Pons (tissue), 1 donor: ENCODE measurements at regions not wholly inside any gene's neighbourhood (a gene's known extent, or its start where the extent isn't known, plus 50 kb on each side); places are given as distances from the start of the nearest gene placed in this dataset.
"Not testable (repeated sequence)": the region's sequence is repeated elsewhere in the genome, so short reads cannot be mapped to it uniquely, and the experiment has no call there.

Experiments
- DNase-seq: peaks from one replicate; pipeline ENCODE4 v3.0.0-alpha.2; 2016; ENCODE audit warnings: low spot score

DNA sequence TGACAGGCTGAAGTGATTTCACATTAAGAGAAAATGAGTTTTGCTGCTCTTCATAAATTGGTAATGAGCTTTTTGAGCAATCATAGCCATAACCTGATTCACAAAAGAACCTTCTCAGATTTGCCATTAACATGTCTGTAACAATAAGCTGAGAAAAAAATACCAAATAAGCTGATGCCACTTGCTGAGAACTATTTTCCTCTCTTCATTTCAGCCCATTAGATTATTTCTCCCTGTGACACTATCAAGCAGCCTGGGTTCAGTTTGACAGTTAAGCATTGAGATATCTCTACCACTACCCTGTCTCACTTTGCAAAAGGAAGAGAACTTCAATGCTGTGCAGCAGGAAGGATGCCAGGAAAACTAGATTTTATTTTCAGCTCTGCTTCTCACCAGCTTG, 673.9 kb downstream of the TRIB2 start:
- DNase-seq = no peak

DNA sequence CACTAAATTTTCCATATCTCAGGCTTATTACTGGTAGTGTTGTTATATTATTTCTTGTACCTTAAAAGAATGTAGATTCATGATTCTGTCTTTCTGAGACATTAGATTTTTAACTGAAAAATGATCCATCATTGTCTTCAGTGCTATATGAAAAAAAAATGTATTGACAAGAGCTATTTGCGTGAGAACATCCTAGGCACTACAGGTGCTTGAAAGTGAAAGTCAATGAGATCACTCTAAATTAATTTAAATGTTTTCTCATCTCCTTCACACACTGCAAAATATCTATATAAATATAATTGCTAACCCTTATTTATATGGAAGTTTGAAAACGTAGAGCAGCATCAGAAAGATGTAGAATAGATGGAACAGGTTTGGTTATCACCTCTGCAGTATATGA, 684.6 kb downstream of the TRIB2 start:
- no peak for DNase-seq

DNA sequence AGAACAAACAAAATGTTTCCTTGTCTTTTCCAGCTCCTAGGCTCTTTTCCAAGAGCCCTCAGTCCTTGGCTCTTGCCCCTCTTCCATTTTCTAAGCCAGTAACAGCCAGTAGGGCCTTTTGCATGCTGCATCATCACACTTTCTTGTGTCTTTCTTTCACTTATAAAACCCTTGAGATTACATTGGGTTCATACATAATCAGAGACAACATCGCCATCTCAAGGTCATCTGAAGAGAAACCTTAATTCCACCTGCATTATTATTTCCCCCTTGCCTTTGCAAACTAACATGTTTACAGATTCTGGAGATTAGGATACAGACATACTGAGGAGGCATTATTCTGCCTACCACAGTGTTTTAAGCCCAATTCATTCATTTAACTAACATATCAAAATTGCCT, 697.3 kb downstream of the TRIB2 start:
- DNase-seq = no peak

DNA sequence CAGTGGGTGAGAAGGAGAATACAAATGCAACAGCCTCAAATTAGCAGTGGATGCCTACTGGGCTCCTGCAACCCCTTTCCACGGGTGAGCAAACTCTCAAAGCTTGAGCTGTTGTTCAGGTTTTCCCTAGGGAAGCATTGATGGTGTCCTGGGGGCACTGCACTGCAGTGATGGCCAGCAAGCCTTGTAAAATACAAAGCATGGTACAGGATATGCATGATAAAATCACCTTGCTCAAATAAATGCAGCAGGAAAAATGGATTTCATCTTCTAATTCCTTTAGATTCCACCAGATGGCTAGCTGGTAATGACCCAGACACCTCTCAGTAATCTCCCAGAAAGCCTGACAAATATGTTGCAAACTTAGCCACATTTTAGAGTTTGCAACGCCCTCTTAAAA, 698.2 kb downstream of the TRIB2 start:
- no peak for DNase-seq

DNA sequence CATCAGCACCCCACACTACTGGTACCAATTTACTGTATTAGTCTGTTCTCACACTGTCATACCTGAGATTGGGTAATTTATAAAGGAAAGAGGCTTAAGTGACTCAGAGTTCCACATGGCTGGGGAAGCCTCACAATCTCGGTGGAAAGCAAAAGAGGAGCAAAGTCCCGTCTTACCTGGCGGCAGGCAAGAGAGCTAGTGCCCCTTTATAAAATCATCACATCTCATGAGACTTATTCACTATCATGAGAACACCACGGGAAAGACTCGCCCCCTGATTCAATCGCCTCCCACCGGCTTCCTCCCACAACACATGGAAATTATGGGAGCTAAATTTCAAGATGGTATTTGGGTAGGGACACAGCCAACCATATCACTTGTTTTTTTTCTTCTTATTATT, 717.2 kb downstream of the TRIB2 start:
- no peak for DNase-seq

DNA sequence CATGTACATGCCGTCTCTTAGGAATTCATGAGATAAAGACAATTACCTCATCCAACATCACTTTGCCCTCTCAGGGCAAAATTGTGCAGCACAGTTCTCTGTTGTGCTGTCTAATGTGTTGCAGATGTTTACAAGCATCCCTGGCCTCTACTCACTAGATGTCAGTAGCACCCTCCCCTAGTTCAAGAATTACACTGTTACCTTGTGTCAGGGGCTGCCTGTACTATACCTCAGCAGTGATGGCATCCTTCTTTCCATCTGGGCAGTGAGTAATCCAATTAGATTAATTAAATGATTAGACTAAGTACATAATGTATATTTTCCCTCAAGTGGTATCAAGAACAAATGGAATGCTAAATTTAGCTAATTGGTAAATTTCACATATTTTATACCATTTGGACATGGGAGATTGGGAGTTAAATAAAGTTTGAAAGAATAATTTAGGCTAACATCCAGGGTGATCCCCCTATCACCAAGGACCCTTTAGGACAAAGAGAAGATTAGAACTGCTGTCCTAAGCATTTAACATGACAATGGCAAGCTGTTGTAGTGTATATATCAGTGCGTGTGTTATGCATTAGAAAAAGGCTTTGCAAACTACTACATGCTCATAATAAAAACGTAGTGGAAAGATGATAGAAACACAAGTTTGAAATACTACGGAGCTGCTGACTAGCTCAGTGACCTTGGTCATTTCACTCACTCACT, 727.0 kb downstream of the TRIB2 start:
- DNase-seq = not testable (repeated sequence)

DNA sequence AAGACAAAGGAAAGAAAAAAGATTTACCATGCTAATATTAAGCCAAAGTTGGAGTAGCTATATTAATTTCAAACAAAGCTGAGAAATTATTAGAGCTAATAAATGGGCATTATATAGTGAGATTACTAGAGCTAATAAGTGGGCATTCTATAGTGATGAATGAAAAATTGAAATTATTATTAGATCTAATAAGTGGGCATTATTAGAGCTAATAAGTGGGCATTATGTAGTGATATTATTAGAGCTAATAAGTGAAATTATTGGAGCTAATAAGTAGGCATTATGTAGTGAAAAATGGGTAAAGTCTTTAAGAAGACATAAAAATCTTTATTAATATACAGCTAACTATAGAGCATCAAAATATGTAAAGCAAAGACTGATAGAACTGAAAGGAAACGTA, 745.7 kb downstream of the TRIB2 start:
- DNase-seq = no peak

DNA sequence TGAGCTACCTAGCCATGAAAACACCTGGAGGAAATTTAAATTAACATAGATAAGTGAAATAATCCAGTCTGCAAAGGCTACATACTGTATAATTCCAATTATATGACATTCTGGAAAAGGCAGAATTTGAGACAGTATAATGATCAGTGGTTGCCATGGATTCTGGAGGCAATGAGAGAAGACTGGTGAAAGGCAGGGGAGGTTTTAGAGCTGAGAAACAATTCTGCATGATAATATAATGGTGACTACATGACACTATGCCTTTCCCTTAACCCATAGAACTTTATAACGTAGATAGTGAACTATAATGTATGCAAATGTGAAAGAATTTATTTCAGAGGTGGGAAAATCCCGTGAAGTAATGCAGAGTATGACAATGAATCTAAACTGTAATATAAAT, 749.3 kb downstream of the TRIB2 start:
- no peak for DNase-seq

DNA sequence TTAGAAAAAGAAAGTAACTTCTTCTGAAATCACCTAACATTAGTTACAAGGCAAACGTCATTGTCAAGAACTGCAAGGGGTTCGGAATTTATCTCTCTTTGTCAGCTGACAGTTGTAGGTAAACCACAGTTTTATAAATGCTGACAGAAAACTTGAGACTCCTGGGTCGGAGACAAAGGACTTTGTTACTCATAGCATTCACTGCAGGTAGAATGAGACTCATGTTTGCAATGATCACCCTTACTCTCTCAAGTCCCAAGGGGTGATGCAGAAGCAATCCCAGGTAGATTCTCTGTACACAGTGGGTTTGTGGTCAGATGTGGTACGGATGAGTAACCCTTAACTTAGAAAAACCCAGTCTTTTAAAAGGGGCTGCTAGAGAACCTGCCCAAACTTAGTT, 757.8 kb downstream of the TRIB2 start:
- DNase-seq = no peak

DNA sequence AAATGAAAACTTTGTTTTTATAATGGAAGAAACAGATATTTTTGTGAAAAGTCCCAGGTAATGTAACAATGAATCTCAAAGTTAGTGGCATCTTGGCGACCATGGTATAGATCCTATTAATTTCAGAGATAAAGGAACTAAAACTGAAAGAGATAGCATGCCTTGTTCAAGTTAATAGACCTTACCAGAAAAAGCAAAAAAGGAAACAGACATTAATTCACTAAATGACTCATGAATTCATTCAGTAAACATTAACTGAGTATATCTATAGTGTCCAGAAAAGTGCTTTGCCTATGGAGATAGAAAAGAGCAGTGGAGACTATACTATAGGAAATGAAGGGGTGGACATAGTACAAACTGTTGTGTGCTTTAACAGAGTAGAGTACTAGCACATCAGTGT, 763.3 kb downstream of the TRIB2 start:
- no peak for DNase-seq

DNA sequence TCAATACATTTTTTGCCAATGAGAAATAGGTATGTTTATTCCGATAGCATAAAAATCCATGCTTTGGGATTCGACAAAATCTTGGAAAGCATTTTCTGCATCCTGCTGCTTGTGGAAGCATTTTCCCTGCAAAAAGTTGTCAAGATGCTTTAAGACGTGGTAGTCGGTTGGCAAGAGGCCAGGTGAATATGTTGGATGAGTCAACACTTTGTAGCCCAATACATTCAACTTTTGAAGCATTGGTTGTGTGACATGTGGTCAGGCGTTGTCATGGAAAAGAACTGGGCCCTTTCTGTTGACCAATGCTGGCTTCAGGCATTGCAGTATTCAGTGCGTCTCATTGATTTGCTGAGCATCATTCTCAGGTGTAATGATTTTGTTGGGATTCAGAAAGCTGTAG, 764.5 kb downstream of the TRIB2 start:
- no peak for DNase-seq

DNA sequence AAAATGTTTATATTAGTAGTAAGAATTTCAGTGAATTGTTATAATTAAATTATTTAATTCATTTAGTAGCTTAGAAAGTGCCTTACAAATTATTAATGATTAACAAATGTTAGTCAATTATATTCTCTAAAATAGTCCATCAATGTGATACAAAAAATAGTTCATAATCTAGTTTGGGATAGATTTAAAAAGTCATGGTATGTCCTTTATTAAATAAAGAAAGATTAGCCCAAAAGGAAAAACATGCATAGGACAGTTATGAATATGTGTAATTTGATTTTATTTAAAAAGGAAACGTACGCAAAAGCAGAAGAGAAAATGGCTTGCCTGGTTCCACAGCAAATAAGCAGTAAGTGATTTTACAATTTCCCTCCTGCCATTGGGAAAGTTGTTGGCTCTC, 768.5 kb downstream of the TRIB2 start:
- no peak for DNase-seq

DNA sequence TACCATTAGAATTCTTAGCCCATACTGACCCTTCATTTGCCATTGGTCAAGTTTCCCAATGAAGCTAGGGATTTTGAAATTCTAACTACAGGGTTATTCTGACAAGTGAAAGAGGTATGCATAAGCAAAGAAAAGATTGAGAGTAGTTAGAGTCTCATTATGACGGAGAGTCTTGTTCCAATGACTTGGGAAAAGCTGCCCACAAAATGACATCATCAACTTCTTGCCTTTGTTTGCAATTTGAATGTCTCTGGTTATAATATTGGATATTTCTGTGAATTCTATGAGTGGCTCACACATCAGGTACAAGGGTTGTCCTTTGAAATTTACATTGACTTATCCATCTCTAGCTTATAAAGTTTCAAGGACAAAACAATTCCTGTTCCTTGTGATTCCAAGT, 772.2 kb downstream of the TRIB2 start:
- DNase-seq = no peak

DNA sequence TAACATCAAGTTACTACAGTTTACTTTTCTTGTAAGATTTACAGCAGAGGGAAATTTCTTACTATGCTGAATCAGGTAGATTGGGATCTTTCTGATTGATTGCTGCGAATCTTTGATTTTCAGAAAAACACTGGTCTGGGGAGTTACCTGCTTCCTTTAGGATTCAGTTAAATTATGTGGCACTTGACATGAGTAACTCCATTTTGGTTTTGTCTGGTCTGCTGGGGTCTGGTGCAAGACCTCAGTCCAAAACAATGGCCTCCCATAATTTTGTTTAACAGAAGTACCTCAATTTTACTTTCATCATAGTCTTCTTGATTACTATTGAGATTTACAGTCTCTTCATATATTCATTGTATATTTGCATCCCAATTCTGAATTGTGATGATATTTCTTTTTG, 775.5 kb downstream of the TRIB2 start:
- DNase-seq = no peak

DNA sequence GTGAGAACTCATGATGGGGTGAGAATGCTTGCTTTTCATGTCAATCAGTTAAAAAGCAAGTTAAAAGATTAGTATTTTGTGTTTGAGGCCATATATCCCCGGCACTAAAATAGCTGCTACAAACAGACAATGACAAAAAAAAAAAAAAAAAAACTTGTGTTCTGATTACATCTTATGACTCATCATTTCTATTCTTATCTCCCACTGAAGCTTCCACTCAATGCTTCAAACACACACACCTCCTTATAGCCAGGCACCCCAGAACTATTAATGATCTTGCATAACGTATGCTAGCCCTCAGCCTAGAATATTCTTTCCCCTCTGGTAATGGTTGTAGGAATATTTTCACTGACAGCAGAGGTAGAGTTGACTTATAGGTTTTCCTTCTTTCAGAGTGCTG, 778.3 kb downstream of the TRIB2 start:
- DNase-seq = no peak

DNA sequence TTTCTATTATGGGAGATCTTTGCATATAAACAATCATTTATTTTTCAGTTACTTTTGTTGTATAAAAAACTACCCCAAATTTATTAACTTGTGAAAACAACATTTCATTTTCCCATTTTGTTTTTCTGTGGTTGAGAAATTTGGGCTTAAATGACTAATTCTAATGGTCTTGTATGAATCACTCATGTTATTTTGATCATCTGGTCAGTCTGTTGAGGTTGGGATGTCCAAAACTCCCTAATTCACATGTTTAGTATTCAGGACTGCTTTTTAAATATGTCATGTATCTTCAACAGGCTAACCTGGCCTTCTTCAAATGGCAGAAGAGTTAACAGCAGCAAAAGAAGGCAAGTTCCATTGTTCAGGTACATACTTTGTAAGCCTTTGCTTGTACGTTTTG, 788.1 kb downstream of the TRIB2 start:
- DNase-seq = no peak

DNA sequence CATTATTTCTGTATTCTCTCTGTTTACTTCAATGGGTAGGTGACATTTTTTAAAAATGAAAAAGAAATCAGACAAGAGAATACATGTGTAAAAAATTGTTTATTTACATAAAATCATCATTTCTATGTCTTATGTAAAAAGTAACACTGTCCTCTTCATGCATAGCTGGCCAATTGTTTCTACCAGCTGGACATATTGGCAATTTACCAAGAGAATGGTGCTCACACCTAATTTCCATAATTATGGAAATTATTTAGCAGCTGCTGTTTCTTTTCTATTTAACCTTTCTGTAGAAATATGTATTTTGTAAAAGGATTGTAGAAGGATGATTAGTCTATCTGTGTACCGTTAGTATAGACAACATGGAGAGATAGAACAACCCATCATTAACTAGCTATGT, 791.9 kb downstream of the TRIB2 start:
- no peak for DNase-seq

DNA sequence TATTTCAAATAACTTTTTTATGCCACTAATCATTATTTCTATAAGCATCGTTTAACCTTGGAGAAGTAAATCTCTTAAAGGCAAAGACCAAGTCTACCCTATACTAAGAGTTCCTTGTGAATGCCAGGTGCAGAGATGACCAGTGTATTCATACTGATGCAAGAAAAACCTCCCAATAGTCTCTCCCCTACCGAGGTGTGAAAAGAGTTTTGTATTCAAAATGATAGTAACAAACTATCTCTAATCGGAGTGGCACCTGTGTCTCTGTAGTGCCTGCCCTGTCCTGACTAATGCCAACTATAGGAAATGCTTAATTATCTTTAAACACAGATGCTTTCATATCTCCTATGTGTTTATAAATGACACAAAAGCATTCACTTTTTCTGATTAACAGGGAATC, 798.5 kb downstream of the TRIB2 start:
- DNase-seq = no peak

DNA sequence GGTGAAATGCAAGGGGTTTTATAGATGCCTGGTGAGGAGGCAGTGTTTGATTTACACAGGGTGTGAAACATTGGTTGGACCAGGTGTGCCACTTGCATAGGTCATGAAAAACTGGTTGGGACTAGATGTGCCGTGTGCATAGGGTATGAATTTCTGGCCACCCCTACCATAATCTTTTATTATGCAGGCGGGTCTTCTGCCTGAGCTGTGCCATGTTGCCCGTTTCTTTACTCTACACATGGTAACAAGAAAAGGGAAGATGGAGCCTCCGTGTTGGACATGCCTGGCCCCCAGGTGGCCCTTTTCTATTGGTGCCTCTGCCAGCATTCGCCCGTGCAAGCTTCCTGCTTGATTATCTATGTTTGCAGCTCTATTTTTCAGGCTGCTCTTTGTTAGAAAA, 805.4 kb downstream of the TRIB2 start:
- no peak for DNase-seq

DNA sequence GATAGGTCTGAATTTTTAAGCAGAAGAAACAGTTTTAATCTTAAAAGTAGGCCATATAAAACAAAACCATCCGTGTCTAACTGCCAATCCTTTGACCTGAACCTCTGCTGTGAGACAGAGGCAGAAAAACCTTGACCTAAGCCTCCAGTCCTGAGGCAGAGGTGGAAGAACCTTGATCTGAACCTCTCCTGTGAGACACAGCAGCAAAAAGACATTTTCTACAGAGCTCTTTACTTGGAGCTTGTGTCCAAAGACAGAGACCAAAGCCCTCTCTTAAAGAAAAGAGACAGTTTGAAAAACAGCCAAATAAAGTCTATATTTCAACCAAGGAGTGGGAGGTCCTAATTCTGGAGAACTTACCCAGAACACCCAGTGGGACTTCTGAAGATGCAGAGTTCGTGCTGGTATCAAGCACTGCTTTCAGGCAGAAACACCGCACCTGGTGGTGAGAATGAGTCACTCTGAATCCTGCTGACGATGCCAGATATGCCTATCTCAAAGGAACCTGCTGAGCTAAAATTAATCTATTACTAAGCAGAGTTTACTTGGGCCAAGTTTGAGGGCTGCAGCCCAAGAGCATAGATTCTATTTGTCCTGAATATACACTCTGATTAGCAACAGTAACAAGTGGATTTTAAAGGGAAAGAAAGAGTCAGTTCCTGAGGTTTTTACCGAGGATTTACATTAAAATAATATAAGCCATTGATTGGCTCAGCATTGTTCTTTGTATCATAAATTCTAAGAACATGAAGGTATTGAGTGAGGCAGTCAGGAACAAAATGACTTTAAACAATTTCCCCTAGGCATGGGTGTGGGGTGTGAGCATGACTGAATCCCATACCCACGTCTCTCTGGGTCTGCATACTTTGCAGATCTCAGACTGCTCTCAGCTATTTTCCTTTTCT, 806.4 kb downstream of the TRIB2 start:
- no peak for DNase-seq

DNA sequence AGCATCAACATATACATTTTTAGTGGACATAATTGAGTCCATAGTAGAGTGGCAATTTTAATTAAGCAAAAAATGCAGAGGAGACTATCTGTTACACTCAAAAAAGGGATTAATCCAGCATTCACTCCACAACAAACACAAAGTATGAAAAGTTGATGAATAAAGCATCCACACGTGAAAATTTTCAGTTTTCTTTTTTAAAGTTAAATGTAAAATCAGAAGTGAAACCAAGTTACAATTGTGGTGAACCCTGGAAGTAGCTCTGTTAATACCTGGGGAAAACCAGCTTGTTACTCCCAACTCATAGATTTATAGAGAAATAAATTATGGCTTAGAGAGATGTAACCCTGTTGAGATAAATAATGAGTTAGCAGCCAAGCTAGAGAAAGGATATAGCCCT, 807.8 kb downstream of the TRIB2 start:
- DNase-seq = no peak

DNA sequence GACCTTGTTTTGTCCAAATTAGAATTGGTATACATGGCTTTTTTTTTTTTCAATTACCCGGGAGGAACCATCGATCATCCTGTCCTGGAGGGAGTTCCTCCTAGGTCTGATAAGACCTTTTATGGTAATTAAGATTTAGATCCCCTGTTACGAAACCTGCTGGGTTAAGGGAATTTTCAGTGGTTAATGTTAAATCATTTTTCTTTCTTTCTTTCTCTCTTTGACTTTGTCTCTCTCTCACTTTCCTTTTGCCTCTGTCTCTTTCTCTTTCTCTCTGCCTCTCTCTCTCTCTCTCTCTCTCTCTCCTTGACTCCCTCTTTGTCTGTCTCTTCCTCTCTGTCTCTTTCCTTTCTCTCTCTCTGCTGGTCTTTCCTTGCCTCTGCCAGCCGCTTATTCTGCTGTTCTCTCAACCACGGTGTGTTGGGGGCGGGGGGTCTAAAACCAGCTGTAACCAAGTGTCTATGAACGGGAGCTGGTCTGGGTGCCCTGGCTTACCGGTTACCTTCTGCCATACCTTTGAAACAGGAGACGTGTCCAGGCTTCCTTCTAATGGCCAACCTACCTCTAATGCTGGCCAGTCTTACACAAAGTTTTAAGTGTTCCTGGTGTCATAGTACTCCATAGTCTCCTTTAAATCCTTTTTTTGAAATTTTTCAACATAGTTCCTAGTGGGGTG, 815.1 kb downstream of the TRIB2 start:
- not testable (repeated sequence) for DNase-seq
